Suppressor macrophage (primary cell): ENCODE measurements at regions not wholly inside any gene's neighbourhood (a gene's known extent, or its start where the extent isn't known, plus 50 kb on each side); places are given as distances from the start of the nearest gene placed in this dataset.
A peak's percentile ranks its signal among the peaks of the same experiment; 100 is the strongest.

Experiments used
- DNase-seq, 4 experiments: peaks; one replicate each; pipeline ENCODE4 v3.0.0-alpha.2; 2020 to 2022

DNA sequence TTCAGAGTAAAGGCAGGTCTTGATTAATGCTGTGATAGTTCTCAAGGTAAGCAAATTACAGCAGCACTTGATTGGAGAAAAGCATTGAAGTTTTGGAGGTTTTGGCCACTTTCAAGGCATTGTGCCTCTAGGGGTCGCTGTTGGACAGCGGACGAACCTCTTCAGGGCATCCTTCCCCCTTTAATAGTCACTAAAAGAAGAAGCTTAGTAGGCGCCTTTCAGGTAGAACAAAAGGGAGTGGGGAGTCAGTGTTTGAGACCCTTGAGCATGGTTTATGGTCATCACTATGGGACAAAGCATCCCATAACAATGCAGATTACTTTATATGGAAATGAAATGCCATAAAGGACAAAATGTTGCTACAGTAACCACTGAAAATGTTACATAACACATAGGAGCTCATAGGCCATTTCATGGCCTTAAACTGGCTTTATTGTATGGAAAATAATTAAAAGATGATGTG is 199.5 kb upstream of the DCN start:
- DNase-seq = peak; percentile 79 to 92 (median 88)

DNA sequence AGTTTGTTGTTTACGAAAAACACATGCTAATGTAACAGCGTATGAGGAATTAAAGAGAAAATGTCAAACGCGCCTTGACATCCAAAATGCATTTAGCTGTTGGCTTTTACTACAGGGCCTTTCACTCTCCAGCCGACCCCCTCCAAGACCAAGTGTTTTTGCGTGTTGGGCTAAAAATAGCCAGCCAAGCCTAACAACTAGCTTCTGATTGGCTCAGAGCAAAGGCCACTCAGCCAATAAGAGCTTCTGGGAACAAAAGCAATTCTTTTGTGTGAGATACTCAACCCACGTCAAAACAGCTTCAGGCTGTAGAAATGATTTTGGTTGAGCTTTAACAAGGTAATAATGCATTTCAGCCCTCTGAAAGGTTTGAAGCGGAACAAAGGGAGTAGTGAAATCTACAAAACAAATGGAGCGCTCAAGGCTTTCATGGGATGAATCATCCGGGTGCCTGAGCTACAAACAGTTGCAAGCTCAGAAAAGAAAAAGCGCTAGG is 198.7 kb upstream of the DCN start:
- DNase-seq = peak; percentile 11 to 33 (median 26)

DNA sequence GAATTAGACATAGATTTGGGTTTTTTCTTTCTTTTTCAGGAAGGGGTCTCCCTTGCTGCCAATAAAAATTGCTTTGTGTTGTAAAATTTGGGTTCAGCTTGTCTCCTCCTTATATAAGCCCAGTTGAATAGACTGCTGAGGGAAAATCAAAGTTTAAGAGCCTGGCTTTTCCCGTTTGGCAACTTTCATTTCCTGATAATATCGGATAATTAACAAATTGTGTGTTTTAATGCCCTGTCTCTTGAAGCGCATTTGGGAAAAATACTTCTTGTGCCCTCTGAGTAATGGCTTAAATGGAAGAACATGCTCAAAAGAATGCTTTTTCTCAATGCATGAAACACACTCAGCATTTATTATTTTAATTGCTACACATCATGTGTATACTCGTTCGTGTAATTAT is 198.0 kb upstream of the DCN start:
- DNase-seq = no peak

DNA sequence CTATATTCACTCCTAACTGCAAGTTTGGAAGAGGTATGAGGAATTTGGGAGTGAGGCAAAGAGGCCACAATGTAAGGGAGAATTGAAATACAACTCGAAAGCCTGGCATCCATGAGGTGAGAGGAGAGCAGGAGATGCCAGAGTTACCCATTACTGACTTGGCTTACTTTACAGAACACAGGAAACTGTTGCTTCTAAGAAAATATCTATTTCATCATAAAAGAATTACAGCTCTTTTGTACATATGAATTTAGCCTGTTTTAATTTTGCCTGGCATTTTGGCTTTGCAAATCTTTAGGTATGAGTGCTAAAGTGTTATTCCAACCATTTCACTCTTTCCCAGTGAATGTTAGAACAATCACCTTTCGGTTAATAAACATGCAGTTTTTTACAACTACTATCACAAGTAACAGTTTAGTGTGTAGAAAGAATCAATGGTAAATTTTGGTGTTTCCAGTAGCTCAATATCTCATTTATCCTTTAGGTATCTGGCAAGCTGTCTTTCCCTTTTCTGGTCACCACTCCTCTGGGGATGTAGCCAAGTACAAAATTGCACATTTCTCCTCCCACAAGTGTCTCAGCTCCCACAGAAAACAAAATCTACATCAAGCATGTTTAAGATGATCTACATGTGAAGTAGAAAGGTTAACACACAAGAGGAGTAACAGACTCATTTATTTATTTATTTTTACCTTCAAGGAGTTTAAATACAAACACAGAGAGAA is 196.6 kb upstream of the DCN start:
- DNase-seq = no peak

DNA sequence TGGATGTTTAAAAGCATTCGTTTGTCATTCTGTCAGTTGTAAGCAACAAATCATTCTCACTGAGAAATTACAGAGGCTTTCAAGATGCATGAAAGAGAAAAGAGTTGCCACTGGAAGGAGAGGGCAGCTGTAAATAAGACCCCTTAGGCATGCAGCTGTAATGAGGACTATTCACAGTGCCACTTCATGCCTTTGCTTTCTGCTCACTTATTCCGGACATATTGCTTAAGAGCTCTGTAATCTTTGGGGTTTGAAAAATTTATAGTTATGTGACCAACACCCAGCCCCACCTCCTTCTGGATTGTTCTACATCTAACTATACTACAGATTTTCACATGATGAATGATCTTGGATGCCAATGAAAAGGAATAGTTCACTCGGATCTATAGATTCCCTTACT is 194.8 kb upstream of the DCN start:
- DNase-seq = no peak

DNA sequence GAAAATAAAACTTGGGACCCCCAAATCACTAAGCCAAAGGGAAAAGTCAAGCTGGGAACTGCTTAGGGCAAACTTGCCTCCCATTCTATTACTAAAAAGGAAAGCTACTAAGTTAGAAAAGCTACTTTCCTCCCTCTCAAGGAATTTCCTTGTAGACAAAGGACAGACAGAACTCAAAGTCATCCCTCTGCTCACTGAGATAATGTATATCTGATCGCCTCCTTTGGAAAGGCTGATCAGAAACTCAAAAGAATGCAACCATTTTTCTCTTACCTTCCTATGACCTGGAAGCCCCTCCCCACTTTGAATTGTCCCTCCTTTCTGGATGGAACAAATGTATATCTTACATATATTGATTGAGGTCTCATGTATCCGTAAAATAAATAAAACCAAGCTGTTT is 190.5 kb upstream of the DCN start:
- no peak for DNase-seq

DNA sequence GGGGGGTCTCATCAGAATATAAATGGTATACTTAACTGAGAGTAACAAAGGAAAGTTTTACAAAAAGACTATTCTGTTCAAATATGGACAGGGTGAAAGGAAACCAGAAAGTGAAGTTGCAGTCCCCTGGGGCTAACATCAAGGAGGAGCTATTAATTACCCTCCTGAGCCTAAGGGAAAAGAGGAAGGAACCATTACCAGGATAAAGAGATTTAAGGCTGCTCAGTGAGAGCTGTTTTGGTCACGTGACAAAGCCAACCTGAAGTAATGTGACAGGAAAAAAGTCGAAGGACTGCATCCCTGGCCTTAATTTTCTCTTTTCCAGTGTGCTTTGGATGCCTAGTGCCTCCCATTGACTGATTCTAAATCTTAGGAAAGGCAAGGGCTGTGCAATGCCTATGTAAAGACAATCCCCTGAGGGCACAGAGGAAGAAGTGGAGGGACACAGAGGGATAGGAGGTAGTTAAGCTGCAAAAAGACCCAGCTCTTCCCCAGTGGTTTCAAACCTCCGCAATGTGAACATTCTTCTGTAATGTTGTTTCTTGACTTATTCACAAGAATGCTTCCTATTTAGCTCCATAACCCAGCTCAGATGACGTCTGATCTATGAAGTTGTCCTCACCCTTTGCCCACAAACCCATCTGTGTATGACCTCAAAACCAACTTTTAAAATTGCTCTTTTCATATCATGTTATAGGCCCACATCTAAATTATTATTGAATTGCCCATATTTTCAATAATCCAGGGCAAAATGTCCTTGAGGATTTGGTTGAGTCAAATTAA is 187.7 kb upstream of the DCN start:
- peak in 1 of 4 experiments; percentile 13 for DNase-seq

DNA sequence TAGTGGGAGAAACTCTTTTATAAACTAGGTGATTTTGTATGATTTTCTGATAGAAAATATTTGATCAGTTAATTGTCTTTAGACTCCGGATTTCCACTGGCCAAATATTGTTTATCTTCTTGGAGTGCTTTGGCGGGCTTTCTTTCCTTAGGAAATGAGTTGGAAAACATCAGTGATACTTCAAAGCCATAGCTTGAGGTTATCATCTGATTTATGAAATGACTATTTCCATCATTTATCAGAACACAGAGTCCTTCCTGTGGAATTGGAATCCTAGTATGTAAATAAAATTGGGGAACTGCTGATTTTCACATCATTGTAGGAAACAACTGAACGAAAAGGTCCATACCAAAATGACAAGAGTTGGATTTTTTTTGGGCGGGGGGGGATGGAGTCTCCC is 186.0 kb upstream of the DCN start:
- no peak for DNase-seq

DNA sequence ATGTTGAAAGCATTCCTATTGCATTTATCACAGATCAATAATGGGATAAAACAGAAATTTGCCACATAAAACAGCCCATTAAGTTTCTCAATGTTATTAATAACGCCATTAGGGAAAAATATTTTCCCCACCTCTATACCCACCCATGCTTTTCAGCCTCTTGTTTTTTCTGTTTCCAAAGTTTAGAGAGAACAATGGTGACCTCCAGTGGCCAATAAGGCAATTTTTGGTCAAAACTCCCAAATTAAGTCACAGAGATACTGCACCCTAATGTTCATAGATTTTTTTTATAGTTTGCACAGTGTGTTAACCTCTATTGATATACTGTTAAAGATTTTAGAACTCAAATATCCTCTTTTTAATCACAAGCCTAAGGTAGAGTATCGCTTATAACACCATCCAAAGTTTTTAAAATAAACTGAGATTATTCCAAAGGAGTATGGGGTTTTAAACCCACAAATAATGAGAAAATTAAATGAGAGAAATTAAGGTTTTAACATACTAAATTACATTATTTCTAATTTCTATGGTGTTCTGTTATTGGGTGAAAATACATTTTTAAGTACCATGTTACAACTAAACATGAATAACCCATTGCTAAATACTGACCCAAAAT is 184.7 kb upstream of the DCN start:
- peak in 2 of 4 experiments; percentile 9 to 32 for DNase-seq

DNA sequence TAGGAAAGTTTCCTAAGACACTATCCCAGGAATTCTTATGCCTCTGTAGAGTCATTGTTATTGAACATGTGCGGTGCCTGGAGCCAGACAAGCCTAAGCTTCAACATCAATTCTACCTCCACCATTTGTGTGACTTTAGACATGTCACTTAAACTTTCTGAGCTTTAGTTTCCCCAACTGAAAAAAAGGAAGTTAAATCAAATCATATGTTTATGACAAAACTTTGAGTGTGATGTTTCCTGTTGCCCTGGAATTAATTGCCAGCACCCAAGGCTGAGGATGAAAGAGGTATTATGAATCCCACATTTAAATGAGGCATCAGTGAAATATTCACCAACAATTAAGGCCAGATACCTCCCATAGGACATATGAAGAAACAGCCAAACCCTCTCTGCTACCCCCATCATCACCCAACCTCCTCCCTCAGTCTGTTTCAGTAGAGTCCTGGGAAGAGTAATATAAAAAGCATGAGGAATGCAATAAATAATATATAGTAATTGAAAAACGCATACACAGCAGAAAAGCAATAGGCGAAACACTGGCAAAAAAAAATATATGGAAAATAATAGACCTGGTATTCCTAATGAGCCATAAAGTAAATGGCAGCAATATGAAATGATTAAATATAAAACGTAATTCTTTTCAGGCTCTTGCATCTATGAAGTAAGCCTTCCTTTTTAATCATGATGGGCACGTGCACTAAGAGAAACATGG is 182.0 kb upstream of the DCN start:
- DNase-seq = peak in 3 of 4 experiments; percentile 14 to 61 (median 51)

DNA sequence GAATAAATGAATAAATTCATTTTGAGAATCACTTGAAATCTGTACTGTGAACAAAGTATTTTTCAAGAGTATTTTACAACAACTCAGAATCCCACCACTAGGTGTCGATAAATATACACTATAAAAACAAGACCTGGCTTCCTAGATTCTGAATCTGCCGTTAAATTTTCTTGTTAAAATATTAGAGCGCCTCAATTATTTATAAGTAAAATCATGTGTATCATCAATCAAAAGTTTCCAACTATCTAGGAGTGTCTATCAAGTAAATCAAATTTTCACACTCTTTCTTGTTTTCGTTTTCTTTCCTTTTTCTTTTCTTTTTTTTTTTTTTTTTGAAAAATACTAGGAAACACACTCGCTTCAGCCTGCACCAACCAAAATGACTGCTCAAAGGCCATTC is 179.2 kb upstream of the DCN start:
- peak in 3 of 4 experiments; percentile 30 to 73 (median 63) for DNase-seq

DNA sequence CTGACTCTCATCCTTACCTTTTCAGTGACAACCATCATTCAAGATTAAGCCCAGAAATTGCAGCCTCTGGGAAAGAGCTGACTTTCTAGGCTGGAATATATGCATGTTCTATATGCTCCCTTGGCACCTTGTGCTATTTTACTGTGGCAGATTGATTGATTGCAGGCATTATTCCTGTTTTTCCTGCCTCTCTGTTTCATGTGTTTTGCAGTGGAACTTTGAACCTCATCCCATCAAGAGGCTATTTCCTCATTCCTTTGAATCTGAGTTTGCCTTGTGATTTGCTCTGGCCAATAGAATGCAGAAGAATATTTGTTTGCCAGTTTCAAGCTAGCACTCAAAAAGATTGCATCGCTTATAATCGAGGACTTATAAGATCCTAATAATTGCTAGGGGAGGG is 174.8 kb upstream of the DCN start:
- DNase-seq = no peak

DNA sequence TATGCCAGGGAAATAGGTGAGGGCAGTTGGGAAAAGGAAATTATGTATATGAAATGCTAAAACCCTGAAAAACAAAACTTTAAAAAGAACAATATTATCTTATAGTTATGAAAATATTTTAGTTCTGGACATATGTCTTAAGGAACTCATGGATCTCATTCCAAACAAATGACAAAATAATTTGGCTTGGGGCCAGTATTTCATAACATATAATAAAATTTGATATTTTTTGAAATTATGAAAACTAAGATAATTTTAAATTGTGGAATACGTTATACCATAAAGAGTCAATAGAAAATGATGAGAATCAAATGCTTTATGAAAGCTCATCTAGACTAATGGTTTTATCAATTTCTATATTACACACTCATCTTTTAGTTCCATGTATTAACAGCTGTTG is 173.8 kb upstream of the DCN start:
- DNase-seq = no peak

DNA sequence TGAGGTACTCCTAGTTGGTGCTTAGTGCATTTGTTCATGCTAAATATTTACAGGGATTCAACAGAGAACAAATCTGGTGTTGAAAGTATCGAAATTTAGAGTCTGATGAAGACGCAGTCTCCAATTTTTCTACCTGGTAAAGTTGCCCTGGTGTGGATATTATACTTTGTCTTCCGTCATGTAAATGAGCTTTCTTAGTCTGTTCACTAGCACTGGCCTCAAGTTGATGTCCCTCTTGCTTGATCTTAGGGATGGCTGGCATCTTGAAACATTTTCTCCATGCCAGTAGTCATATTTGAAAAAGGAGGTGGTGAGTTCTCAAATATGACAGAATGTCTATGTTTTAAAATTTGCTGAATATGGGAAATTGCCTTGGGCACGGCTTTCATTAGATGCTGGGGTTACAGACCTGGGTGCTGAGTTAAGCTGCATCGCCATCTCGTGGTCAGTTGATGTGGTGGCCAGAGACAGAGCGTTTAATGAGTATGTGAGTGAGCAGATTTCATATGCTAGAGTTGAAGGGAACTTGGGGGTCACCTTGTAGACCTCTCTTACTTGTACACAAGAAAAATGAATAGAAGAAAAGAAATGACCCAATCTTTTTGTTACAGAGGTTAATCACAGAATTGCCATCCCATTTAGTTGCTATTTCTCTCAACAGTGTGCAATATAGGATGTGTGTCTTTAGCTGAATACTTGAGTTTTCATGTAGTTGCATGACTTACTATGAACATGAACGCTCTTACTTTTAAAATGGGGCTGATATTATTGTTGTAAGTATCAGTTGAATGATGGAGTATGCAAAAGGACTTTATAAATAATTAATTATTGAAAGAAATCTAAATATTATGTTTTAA is 172.8 kb upstream of the DCN start:
- peak; percentile 51 to 70 (median 60) for DNase-seq

DNA sequence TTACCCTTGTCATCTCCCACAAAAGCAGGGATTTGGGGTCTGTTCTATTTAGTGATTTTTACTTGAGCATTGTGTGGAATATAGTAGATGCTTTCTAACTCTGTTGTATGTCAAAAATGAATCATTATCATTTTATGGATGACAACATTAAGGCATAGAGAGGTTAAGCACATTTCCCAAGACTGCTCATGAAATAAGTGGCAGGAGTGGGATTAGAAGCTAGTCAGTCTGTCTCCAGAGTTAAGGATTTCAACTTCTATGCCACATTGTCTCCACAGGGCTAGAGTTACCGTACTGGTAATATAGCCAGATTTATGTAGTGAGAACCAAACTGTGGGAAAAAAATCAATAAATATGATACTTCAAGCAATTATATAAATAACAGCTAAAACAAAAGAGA is 170.6 kb upstream of the DCN start:
- no peak for DNase-seq

DNA sequence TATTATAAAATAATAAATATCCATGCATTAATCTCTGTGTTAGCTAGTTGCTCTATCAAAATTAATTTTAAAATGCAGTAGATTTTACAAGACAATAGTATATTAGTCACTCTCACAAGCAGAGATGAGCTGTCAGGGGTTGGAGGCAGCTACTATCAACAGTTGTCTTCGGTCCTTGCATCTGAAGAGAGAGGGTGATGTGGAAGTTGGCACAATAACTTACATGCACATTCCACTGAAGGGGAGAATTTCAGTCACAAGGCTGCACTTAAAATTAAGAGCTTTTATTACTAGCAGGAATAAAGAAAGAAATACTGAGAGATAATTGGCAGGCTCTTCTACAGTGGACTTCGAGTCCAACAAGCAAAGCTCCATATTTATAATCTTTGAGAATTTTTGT is 166.9 kb upstream of the DCN start:
- no peak for DNase-seq

DNA sequence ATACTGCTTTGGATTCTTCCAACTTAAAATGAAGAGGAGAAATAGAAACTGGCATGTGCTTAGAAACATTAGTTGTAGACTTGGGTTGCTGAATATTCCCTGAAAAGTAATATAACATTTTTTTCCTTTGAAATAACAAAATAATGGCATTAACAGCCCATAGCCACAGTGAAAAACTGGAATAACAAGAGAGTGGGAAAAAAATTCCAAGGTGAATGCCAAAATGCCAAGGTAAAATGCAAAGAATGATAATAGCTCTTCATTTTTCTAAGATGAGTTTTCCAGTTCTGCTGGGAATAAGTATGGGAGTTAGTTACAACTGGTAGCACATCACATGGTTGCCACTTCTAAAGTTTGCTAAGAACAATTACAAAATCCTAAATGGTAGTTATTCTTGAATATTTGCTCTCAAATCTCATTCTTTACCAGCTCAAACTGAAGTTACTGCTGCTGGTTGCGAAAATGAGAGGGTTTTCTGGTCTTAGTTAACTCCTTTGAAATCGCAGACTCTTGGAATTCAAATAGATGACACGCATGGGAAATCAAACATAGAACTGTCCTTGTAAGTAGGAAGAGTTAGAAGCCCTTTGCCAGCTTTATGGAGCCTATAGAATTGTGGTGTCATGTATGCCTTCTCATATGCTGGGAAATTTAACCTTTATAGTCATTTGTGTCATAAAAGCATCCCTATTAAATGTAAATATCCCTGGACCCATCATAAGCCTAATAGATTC is 165.0 kb upstream of the DCN start:
- DNase-seq = no peak

DNA sequence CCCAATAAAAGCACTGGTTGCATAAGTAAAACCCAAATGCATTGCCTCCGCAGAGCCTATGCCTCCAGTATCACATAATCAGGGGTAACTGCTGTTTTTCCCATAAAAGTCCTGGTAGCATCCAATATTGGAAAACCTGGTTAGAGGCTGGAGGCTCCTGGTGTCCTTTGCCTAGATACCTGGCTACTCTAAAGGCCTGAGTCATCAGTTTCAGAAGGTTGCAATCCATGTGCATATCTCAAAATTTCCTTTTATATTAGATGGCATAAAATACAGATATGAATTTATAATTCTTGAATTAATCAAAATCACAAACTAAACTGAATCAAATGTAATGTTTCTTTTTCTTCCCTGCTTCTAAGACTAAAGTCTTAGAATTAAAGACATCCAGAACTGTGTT is 164.2 kb upstream of the DCN start:
- DNase-seq = no peak

DNA sequence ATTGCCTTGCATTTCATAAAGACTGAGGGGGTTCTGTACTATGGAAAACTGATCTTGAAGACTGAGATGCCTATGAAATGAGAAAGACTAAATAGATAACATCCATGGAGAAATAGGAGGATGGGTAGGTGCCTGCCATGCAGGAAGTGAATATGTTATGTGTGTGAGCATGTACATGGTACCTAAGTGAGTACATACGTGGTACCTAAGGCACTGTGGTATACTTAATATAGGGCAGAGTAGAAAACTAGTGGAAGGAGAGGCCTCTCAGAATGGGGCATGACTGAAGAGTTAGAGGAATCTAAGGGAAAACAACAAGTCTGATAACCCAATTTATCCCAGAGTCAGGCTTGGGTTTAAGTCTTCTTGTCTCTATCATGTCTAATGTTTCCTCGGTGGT is 161.8 kb upstream of the DCN start:
- DNase-seq = no peak

DNA sequence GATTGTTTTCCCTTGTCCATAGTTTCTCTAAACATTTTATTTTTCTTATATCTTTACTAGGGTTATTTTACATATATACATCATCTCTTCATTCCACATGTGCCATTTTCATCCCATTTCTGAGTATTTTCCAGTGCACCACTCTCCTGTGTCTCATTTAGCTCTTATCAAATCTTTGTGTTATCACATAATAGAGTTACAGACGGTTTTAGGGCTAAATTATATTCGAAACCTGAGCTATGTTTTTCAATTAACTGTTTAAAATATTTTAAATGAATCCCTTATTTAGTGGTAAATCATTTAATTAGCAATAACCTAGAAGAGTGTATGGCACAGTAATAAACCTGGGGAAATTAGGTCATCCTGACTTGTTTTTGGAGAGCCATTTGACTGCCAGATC is 160.4 kb upstream of the DCN start:
- no peak for DNase-seq

DNA sequence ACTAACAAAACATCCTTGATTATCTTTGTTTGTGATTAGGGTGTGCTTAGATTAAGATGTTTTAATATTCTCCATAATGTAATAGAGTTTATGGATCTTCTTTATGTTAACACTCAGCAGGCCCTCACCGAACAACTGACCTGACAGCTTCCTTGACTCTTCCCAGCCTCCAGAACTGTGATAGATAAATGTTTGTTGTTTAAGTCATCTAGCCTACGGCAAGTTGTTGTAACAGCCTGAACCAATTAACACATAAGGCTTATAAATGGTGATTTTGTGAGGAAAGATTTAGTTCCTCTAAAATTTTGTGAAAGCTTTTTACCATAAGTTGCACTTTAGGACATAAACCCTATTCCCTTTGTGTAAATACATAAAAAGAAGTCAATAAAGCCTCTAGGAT is 156.5 kb upstream of the DCN start:
- no peak for DNase-seq
